ENCODE measurements at regions not wholly inside any gene's neighbourhood (a gene's known extent, or its start where the extent isn't known, plus 50 kb on each side); places are given as distances from the start of the nearest gene placed in this dataset.

DNA sequence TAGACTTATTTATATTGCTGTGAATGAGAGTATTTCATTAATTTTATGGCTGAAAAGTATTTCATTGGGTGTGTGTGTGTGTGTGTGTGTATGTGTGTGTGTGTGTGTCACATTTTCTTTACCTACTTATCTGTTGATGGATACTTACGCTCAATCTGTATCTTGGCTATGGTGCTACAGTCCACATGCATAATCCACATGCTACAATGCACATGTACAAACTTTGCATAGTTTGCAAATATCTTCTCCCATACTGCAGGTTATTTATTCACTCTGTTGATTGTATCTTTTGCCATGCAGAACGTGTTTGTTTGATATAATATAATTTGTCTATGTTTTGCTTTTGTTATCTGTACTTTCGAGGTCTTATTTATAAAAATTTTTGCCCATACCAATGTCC is 167.8 kb downstream of the RAB28 start:
- no peak overlapping the region for H3K27ac ChIP-seq
- TF ChIP-seq, protein P1, sequence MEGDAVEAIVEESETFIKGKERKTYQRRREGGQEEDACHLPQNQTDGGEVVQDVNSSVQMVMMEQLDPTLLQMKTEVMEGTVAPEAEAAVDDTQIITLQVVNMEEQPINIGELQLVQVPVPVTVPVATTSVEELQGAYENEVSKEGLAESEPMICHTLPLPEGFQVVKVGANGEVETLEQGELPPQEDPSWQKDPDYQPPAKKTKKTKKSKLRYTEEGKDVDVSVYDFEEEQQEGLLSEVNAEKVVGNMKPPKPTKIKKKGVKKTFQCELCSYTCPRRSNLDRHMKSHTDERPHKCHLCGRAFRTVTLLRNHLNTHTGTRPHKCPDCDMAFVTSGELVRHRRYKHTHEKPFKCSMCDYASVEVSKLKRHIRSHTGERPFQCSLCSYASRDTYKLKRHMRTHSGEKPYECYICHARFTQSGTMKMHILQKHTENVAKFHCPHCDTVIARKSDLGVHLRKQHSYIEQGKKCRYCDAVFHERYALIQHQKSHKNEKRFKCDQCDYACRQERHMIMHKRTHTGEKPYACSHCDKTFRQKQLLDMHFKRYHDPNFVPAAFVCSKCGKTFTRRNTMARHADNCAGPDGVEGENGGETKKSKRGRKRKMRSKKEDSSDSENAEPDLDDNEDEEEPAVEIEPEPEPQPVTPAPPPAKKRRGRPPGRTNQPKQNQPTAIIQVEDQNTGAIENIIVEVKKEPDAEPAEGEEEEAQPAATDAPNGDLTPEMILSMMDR (conservative IDR thresholded peaks at IDR 0.05; ENCODE audit: low read depth, low read length) = no peak
- no peak overlapping the region for H2AFZ ChIP-seq (ENCODE audit: low read depth)
- H3K27me3 ChIP-seq (ENCODE audit: insufficient read depth, low read depth) = no peaks in the 10 kb centered on the region
- H3K4me3 ChIP-seq (IDR thresholded peaks at IDR 0.05; ENCODE audit: insufficient read depth, low read depth, low read length) = no peak overlapping the region
- H3K36me3 ChIP-seq (ENCODE audit: insufficient read depth) = no peaks in the 10 kb centered on the region
- H3K4me2 ChIP-seq = no peak overlapping the region
- no peaks in the 10 kb centered on the region for H3K79me2 ChIP-seq (ENCODE audit: insufficient read depth, low read depth)
- H3K4me1 ChIP-seq (ENCODE audit: low read depth, poor library complexity, severe bottlenecking) = no peaks in the 10 kb centered on the region
- H3K9ac ChIP-seq = no peak overlapping the region
- no peaks in the 10 kb centered on the region for H4K20me1 ChIP-seq (ENCODE audit: insufficient read depth)

DNA sequence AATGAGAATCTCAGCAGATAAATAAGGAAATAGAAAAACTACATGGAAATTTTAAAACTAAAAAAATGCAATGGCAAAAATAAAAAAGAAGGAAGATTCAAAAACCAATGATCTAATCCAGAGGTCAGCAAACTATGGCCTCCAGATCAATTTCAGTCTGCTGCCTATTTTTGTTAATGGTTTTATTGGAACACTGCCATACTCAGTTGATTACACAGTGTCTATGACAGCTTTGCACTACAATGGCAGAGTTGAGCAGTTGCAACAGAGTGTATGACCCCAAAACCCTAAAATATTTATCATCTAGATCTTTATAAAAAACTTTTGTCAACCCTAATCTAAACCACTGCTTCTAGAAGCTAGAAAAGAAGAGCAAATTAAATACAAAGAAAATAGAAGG is 170.3 kb downstream of the RAB28 start:
- no peak overlapping the region for H3K4me3 ChIP-seq (IDR thresholded peaks at IDR 0.05; ENCODE audit: insufficient read depth, low read depth, low read length)
- no peaks in the 10 kb centered on the region for H4K20me1 ChIP-seq (ENCODE audit: insufficient read depth)
- no peaks in the 10 kb centered on the region for H3K36me3 ChIP-seq (ENCODE audit: insufficient read depth)
- H3K79me2 ChIP-seq (ENCODE audit: insufficient read depth, low read depth) = no peaks in the 10 kb centered on the region
- no peak overlapping the region for H3K27ac ChIP-seq
- no peak overlapping the region for H2AFZ ChIP-seq (ENCODE audit: low read depth)
- no peak overlapping the region for H3K9ac ChIP-seq
- TF ChIP-seq, protein P1 (conservative IDR thresholded peaks at IDR 0.05; ENCODE audit: low read depth, low read length) = no peak
- H3K4me2 ChIP-seq = no peak overlapping the region
- H3K27me3 ChIP-seq (ENCODE audit: insufficient read depth, low read depth) = no peaks in the 10 kb centered on the region
- no peaks in the 10 kb centered on the region for H3K4me1 ChIP-seq (ENCODE audit: low read depth, poor library complexity, severe bottlenecking)

DNA sequence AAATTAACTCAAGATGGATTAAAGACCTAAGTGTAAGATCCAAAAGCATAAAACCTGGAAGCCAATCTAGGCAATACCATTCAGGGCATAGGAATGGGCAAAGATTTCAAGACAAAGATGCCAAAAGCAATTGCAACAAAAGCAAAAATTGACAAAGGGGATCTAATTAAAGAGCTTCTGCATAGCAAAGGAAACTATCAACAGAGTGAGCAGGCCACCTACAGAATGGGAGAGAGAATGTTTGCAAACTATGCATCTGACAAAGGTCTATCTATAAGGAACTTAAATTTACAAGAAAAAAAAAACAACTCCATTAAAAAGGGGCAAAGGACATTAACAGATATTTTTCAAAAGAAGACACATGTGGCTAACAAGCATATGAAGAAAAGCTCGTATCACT is 171.9 kb downstream of the RAB28 start:
- no peaks in the 10 kb centered on the region for H3K4me1 ChIP-seq (ENCODE audit: low read depth, poor library complexity, severe bottlenecking)
- no peak overlapping the region for H3K9ac ChIP-seq
- H3K4me2 ChIP-seq = no peak overlapping the region
- H4K20me1 ChIP-seq (ENCODE audit: insufficient read depth) = no peaks in the 10 kb centered on the region
- H2AFZ ChIP-seq (ENCODE audit: low read depth) = no peak overlapping the region
- no peak overlapping the region for H3K4me3 ChIP-seq (IDR thresholded peaks at IDR 0.05; ENCODE audit: insufficient read depth, low read depth, low read length)
- H3K36me3 ChIP-seq (ENCODE audit: insufficient read depth) = no peaks in the 10 kb centered on the region
- no peaks in the 10 kb centered on the region for H3K27me3 ChIP-seq (ENCODE audit: insufficient read depth, low read depth)
- H3K27ac ChIP-seq = no peak overlapping the region
- no peaks in the 10 kb centered on the region for H3K79me2 ChIP-seq (ENCODE audit: insufficient read depth, low read depth)
- TF ChIP-seq, protein P1 (conservative IDR thresholded peaks at IDR 0.05; ENCODE audit: low read depth, low read length) = no peak

DNA sequence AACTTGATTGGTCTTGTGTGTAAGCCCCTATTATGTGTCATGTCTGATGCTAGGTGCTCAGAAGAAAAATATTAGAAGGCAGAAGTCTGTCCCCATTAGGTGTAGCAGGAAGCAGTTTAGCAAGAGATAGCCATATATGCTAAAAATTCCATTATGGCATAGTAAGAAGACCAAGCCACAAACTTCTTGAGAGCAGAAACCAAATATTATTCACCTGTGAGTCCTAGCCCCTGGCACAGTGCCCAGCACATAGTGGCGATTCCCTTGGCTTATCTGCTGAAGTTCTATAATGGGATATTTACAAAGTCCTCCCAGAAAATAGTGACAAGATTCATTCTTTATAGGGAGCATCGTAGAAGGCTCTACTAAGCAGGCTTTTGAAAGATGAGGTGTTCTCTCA is 174.4 kb downstream of the RAB28 start:
- Histone ChIP-seq H3K27ac (no peak overlapping the region), H3K4me3 (IDR thresholded peaks at IDR 0.05; ENCODE audit: insufficient read depth, low read depth, low read length) (no peak overlapping the region), H3K27me3 (ENCODE audit: insufficient read depth, low read depth) (no peaks in the 10 kb centered on the region), H2AFZ (ENCODE audit: low read depth) (no peak overlapping the region), H3K79me2 (ENCODE audit: insufficient read depth, low read depth) (no peaks in the 10 kb centered on the region), H3K4me1 (ENCODE audit: low read depth, poor library complexity, severe bottlenecking) (no peaks in the 10 kb centered on the region), H3K4me2 (no peak overlapping the region), H3K36me3 (ENCODE audit: insufficient read depth) (no peaks in the 10 kb centered on the region), H4K20me1 (ENCODE audit: insufficient read depth) (no peaks in the 10 kb centered on the region), H3K9ac (no peak overlapping the region)
- TF ChIP-seq, protein P1 (conservative IDR thresholded peaks at IDR 0.05; ENCODE audit: low read depth, low read length) = no peak

DNA sequence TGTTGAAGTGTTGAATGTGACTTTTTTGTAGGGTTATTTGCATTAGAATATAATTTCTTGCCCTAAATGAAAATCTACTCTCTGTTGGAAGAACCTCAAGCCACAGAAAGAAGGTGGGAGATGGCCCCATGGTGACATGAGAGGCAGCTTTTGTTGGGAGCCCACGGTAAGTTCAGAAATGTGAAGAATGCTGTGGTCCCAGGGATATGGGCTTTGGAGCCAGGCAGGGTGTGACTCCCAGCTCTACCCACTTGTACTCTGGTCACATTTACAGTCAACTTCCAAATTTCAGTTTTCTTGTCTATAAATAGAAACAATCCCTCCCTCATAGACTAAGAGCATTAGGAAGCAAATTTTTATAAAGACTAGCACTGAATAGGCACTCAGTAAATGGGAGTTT is 177.8 kb downstream of the RAB28 start:
- Histone ChIP-seq H3K36me3 (ENCODE audit: insufficient read depth) (no peaks in the 10 kb centered on the region), H3K4me1 (ENCODE audit: low read depth, poor library complexity, severe bottlenecking) (no peaks in the 10 kb centered on the region), H2AFZ (ENCODE audit: low read depth) (no peak overlapping the region), H4K20me1 (ENCODE audit: insufficient read depth) (no peaks in the 10 kb centered on the region), H3K79me2 (ENCODE audit: insufficient read depth, low read depth) (no peaks in the 10 kb centered on the region), H3K4me3 (IDR thresholded peaks at IDR 0.05; ENCODE audit: insufficient read depth, low read depth, low read length) (no peak overlapping the region), H3K4me2 (no peak overlapping the region), H3K9ac (no peak overlapping the region), H3K27me3 (ENCODE audit: insufficient read depth, low read depth) (no peaks in the 10 kb centered on the region), H3K27ac (no peak overlapping the region)
- TF ChIP-seq, protein P1 (conservative IDR thresholded peaks at IDR 0.05; ENCODE audit: low read depth, low read length) = no peak

All from KMS-11 (cell line).